HuH-7 (cell line): ENCODE measurements at regions not wholly inside any gene's neighbourhood (a gene's known extent, or its start where the extent isn't known, plus 50 kb on each side); places are given as distances from the start of the nearest gene placed in this dataset.
"Not testable (repeated sequence)": the region's sequence is repeated elsewhere in the genome, so short reads cannot be mapped to it uniquely, and the experiment has no call there.

Experiments used
- DNase-seq: peaks from one replicate; pipeline ENCODE4 v3.0.0; 2011; ENCODE audit warnings: low spot score

GRCh38 chr3:81910244-81910852, 148.9 kb upstream of the GBE1 start:
- DNase-seq: no peak

GRCh38 chr3:81909796-81910195, 148.4 kb upstream of the GBE1 start:
- DNase-seq: no peak

DNA sequence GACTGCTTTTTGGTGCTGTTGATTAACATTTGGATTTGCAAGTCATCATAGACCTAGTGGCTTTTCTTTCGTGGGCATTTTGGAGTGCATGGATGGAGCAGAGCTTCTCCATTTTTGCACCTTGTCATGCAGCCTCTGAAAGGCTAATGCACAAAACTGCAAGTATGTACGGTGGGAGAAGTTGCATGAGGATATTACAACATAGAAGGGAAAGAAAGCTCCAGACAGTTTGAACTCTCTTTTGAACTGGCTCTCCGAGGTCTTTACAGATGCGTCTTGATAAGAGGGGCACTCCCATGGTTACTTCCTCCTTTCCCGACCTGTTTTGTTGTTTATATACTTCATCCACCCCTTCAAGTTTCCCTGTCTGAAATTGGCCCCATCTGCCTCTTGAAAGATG, 147.1 kb upstream of the GBE1 start:
- DNase-seq: no peak

- no peak for DNase-seq
These were observed 136.9 kb upstream of the GBE1 start for GRCh38 chr3:81898336-81898735.

- no peak for DNase-seq
These were observed 133.2 kb upstream of the GBE1 start for GRCh38 chr3:81894598-81894997.

- no peak for DNase-seq
These were observed 129.8 kb upstream of the GBE1 start for GRCh38 chr3:81891055-81891895.

DNA sequence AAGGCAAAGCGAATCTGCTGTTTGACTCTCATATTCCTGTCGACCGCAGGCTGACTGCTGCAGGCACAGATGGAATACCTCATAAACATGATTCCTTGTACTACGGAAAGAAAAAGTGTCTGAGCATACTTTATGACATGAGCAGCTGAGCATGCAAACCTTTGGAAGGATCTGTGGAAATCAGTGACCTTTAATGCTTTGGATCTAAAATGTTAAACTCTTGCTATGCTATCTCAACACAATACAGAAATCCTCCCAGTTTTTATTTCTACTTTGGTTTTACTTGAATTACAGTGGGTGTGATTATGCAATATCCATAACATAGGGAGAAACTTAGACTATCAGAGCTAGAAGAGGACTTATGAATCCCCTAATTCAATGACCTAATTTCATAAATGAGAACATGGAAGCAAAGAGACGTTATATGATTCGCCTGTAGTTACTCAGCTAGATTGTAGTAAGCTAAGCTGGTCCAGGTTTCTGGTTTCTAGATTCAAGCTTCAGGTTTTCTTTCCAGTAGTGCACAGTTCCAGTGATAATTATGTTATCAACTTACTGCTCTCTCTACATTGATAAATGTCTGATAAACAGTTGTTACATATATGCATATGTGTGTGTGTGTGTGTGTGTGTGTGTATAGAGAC, 127.6 kb upstream of the GBE1 start:
- no peak for DNase-seq

- DNase-seq: no peak
These were observed 126.0 kb upstream of the GBE1 start for GRCh38 chr3:81887448-81887847.

DNA sequence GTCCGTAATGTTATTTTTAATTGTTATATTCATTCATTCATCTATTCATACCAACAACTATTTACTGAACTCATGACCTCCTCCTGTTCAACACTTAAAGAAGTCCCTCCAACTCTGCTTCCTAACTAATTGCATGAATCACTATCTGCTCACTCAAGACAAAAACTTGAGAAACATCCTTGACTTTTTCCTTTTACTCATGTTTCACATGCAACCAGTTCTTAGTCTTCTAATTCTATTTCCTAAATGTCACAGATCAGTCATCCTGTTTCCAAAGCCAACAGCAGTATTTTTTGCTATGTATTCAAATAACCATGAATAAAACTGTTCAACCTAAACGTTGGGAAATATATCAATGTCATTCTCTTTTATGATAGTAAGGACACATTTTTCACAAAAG, 124.6 kb upstream of the GBE1 start:
- DNase-seq: no peak

DNA sequence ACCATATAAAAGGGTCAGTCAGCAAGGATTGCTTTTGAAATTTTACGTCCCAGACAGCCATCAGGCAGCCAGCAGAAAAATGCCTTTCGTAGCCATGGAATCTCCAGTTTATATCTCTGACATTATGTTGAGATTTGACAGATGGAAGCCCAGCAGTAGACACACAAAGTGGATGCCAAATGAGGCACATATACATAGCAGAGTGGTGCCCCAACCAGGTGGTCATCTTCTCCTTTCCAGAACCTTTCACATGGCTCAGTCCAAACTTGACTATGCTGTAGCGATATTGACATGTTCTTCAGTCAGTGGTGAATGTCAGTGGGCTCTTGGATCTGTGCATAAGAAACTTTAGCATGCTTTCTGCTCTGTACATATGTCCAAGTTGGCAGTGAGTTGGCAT, 123.3 kb upstream of the GBE1 start:
- DNase-seq: no peak

GRCh38 chr3:81876826-81877225, 115.4 kb upstream of the GBE1 start:
- DNase-seq: no peak

- no peak for DNase-seq
These were observed 113.3 kb upstream of the GBE1 start for GRCh38 chr3:81874738-81875137.

- DNase-seq: no peak
These were observed 111.1 kb upstream of the GBE1 start for GRCh38 chr3:81872566-81872965.

DNA sequence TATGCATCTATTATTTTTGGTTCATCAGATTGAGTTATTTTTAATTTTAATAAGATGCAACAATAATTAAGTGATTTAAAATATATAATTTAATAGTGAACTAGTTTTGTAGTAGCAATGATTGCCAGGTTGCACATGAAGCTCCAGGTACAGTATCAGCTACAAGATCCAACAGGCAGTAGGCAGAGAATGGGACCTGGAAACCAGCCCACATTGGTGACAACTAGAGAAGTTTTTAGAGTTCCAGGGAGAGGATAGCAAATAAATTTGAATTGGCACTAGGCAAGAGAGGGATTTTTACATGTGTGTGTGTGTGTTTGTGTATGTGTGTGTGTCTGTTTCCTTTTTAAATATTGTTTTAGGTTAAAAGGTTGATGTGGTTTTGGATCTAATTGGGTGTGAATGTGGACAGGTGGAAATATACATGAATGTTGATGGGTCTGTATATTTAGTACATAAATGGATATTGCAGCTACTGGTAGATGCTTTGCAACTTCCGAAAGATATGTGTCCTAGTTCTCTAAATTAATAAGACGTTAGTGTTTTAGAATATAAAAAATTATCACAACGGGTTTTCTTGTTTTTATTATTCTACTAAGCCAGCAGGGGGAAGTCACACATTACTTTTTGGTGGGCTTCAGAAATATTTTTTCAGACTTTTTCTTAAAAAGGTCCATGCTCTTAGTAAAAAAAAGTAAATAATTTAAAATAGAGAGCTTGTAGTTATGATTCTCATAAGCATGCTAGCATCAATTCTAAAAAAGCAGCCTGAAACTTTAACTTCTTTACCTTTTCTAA, 110.1 kb upstream of the GBE1 start:
- no peak for DNase-seq

DNA sequence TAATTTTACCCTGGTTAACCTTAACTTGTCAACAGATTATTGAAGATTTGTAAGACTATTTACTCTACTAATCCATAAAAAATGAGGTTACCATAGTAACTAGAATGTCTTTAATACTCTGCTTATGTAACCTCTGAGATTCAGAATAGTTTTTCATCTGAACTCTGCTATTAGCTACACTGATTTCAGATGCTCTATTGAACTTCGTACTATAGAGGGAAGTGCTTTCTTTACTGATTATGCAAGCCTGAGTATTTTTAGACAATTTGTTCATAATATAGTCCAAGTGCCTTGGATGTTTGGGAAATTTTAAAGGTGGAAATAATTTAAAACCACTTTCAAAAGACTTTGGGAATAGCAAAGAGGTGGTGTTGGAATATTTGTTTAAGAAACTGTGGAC, 107.9 kb upstream of the GBE1 start:
- DNase-seq: no peak

GRCh38 chr3:81868597-81868996, 107.2 kb upstream of the GBE1 start:
- DNase-seq: no peak

- no peak for DNase-seq
These were observed 106.4 kb upstream of the GBE1 start for GRCh38 chr3:81867875-81868274.

DNA sequence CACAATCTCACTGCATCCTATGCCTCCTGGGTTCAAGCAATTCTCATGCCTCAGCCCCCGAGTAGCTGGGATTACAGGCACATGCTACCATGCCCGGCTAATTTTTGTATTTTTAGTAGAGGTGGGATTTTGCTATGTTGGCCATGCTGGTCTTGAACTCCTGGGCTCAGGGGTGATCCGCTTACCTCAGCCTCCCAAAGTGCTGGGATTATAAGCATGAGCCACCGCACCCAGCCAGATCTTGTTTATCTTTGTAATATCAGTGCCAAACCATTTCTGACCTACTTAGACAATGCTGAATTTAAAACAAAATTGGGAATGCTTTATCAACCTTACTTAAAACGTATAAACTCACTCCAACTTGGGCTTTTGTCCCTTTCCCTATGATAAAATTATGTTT, 103.7 kb upstream of the GBE1 start:
- not testable (repeated sequence) for DNase-seq

DNA sequence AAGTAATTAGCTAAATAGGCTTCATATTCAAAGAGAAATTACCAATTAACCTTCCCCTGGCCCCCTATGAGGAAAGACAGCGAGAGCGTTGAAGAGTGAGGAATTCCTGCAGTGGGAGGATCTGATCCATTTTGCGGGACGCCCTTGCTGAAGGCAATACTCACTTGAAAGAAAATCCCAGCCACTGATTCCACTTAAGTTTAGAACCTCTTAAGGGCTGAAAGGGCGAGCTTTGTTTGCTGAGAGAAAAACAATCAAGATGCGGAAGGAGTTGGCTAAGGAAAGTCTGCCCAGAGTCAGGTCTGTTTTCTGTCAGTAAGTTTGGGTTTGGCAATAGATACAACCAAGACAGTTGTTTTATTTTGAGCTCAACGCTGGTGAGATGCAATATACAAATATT, 102.8 kb upstream of the GBE1 start:
- DNase-seq: no peak

GRCh38 chr3:81863756-81864155, 102.3 kb upstream of the GBE1 start:
- no peak for DNase-seq

DNA sequence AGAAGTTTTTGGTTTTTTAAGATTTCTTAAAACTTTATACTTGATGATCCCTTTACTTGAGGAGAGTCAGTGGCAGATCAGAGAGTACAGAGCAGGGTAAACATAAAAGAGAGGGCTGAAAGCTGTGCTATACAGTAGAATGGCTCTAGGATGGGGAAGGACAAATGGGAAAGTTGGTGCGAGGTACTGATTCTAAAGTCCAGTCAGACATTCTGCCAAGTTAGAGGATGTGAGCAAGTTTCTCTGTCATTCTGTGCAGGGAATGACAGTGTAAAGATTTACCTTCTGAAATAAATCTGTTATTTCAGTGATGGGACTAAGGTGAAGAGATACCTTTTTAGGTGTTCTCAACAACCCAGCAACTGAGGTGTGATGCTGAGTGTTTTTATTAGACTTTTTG, 100.1 kb upstream of the GBE1 start:
- no peak for DNase-seq

DNA sequence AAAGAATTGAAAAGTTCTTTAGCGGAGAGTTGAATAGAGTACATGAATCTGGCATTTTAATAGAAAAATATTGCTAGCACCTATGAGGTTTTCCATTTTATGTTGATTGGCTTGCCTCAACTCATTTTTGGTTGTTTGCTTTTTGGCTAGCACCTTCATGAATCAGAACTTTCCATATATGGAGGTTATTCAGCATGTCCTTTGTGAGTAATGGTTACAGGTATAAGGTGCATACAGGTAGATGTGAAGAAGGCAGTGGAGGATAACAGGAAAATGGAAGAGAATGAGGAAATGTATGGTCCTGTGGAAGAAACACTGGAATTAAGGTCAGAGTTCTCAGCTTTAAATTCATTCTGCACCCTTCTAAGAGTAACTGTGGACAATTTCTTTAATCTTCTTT, 98.1 kb upstream of the GBE1 start:
- DNase-seq: no peak

DNA sequence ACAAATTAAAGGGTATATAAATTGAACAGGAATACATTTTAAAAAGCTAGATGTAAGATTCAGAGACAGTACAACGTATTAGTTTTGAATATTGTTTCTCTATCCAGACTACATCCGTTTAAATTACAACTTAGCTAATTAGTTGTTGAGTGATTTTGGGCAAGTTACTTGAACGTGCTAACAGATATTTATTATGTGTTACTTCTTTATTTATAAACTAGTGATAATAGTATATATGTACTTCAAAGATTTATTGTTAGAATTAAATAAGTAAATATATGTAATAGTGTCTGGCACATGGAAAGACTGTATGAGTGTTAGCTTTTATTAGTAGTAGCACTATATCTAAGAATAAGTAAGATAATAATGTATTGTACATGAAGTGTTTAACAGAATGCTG, 92.0 kb upstream of the GBE1 start:
- no peak for DNase-seq
